NCI-H226 (cell line): ENCODE measurements at regions not wholly inside any gene's neighbourhood (a gene's known extent, or its start where the extent isn't known, plus 50 kb on each side); places are given as distances from the start of the nearest gene placed in this dataset.
A peak's percentile ranks its signal among the peaks of the same experiment; 100 is the strongest.

Source experiments
- DNase-seq: peaks from one replicate; pipeline ENCODE4 v3.0.0-alpha.2; 2015

GRCh38 chr12:4012977-4013968 lies 140.1 kb upstream of the PARP11 start:
- DNase-seq, result peak; percentile 67

- DNase-seq, result no peak
These were observed 138.9 kb upstream of the PARP11 start for GRCh38 chr12:4012073-4012472.

GRCh38 chr12:4011597-4011996 lies 138.4 kb upstream of the PARP11 start:
- DNase-seq, result peak; percentile 85

- DNase-seq, result no peak
These were observed 136.9 kb upstream of the PARP11 start for GRCh38 chr12:4009979-4010704.

- DNase-seq, result peak; percentile 90
These were observed 133.5 kb upstream of the PARP11 start for GRCh38 chr12:4006743-4007142.

- no peak for DNase-seq
These were observed 132.7 kb upstream of the PARP11 start for GRCh38 chr12:4005851-4006430.

GRCh38 chr12:4003576-4003975 lies 130.4 kb upstream of the PARP11 start:
- DNase-seq, result no peak

GRCh38 chr12:4002601-4003000 lies 129.4 kb upstream of the PARP11 start:
- DNase-seq, result no peak

- no peak for DNase-seq
These were observed 128.6 kb upstream of the PARP11 start for GRCh38 chr12:4001841-4002240.

GRCh38 chr12:4001031-4001430 lies 127.8 kb upstream of the PARP11 start:
- DNase-seq, result no peak

GRCh38 chr12:3999904-4000303 lies 126.7 kb upstream of the PARP11 start:
- DNase-seq, result no peak

- DNase-seq, result no peak
These were observed 126.0 kb upstream of the PARP11 start for GRCh38 chr12:3998968-3999792.

GRCh38 chr12:3998397-3998796 lies 125.2 kb upstream of the PARP11 start:
- DNase-seq, result no peak

- no peak for DNase-seq
These were observed 123.1 kb upstream of the PARP11 start for GRCh38 chr12:3996322-3996721.

- DNase-seq, result no peak
These were observed 122.1 kb upstream of the PARP11 start for GRCh38 chr12:3995306-3995705.

GRCh38 chr12:3994500-3994899 lies 121.3 kb upstream of the PARP11 start:
- no peak for DNase-seq

GRCh38 chr12:3992945-3993344 lies 119.7 kb upstream of the PARP11 start:
- DNase-seq, result no peak

GRCh38 chr12:3991798-3992580 lies 118.8 kb upstream of the PARP11 start:
- DNase-seq, result no peak

GRCh38 chr12:3990501-3991280 lies 117.5 kb upstream of the PARP11 start:
- no peak for DNase-seq

GRCh38 chr12:3989218-3989550 lies 116.0 kb upstream of the PARP11 start:
- DNase-seq, result no peak
